Lung (tissue), 11 donors: ENCODE measurements at regions not wholly inside any gene's neighbourhood (a gene's known extent, or its start where the extent isn't known, plus 50 kb on each side); places are given as distances from the start of the nearest gene placed in this dataset.
A peak's percentile ranks its signal among the peaks of the same experiment; 100 is the strongest.

Experiments
- ATAC-seq: fragments of 200-7000 bp; cut with Tn5 transposase; one replicate; pipeline ENCODE4 v1.9.1; 2020; ENCODE audit warnings: moderate number of reproducible peaks; ENCODE audit not compliant: insufficient read depth, low FRiP score
- DNase-seq, 3 donors: peaks; one replicate each; pipeline ENCODE4 v3.0.0-alpha.2; 2013 to 2017
- H3K27ac ChIP-seq, 2 donors: one replicate each; pipeline ENCODE4 v1.5.1; 2013; ENCODE audit warnings: mild to moderate bottlenecking in 2 of 2, moderate library complexity in 2 of 2, control low read depth in 1 of 2, inconsistent platforms in 1 of 2, low read depth in 1 of 2, low read length in 1 of 2
- H3K27me3 ChIP-seq, 3 donors: one replicate each; pipeline ENCODE4 v1.5.1; 2013; ENCODE audit warnings: low read length in 2 of 3; ENCODE audit not compliant: control insufficient read depth in 3 of 3, insufficient read depth in 3 of 3
- H3K36me3 ChIP-seq, 4 donors: one replicate each; pipeline ENCODE4 v1.5.1; 2013; ENCODE audit warnings: low read length in 4 of 4, mild to moderate bottlenecking in 1 of 4, moderate library complexity in 1 of 4; ENCODE audit not compliant: control insufficient read depth in 4 of 4, insufficient read depth in 4 of 4
- H3K4me1 ChIP-seq, 5 donors: one replicate each; pipeline ENCODE4 v1.5.1; 2013; ENCODE audit warnings: low read length in 5 of 5, mild to moderate bottlenecking in 2 of 5, moderate library complexity in 1 of 5; ENCODE audit not compliant: control insufficient read depth in 5 of 5, insufficient read depth in 5 of 5
- H3K4me3 ChIP-seq: one replicate; pipeline ENCODE4 v1.5.1; 2013; ENCODE audit warnings: mild to moderate bottlenecking, control low read depth, moderate library complexity
- H3K9ac ChIP-seq, 2 donors: one replicate each; pipeline ENCODE4 v1.5.1; 2013; ENCODE audit warnings: low read length in 2 of 2, control low read depth in 1 of 2; ENCODE audit not compliant: insufficient read depth in 1 of 2
- H3K9me3 ChIP-seq, 4 donors: one replicate each; pipeline ENCODE4 v1.5.1; 2013; ENCODE audit warnings: low read length in 3 of 4, mild to moderate bottlenecking in 1 of 4, moderate library complexity in 1 of 4; ENCODE audit not compliant: control insufficient read depth in 4 of 4, insufficient read depth in 3 of 4
- CTCF ChIP-seq: IDR thresholded peaks from 2 replicates; pipeline ENCODE4 v1.5.1; 2012; ENCODE audit warnings: mild to moderate bottlenecking; ENCODE audit errors: control extremely low read depth, extremely low read depth
- WGBS, 2 donors: extraction: QIAGEN DNeasy Blood & Tissue Kit; methylation state at CpG; one replicate each; pipeline ENCODE4 v1.1.7; 2013; 5-methylcytosine and 5-hydroxymethylcytosine counted together
- donor health status: control.
- donor health status: control.
- donor health status: Bipolar disorder and iron deficiency.
- donor health status: healthy.
- donor health status: DM: yes; HTN: yes; CAD: no.

- Histone ChIP-seq H3K27me3 (no peaks in the 10 kb centered on the region), H3K9ac (no peak overlapping the region), H3K27ac (no peak overlapping the region), H3K4me1 (peaks cover 0 to 2% (median 0%) of the 10 kb centered on the region in 5 donors), H3K36me3 (no peaks in the 10 kb centered on the region), H3K9me3 (peaks cover 0 to 2% (median 0%) of the 10 kb centered on the region in 4 donors), H3K4me3 (no peak overlapping the region)
- TF ChIP-seq CTCF, result no peak
- DNase-seq (no peak), ATAC-seq (no peak)
Measured at GRCh38 chr12:47378907-47379306, 299.1 kb upstream of the AMIGO2 start.

GRCh38 chr12:47378222-47378582 is 298.4 kb upstream of the AMIGO2 start:
- H3K9ac ChIP-seq, result no peak overlapping the region
- H3K27me3 ChIP-seq, result no peaks in the 10 kb centered on the region
- H3K36me3 ChIP-seq, result no peaks in the 10 kb centered on the region
- 89 to 94% methylated on average over 3 of the region's 3 CpGs for WGBS, 2 donors
- peaks cover 0 to 2% (median 0%) of the 10 kb centered on the region in 5 donors for H3K4me1 ChIP-seq
- no peak overlapping the region for H3K4me3 ChIP-seq
- ATAC-seq (no peak), DNase-seq (no peak)
- peaks cover 0 to 2% (median 0%) of the 10 kb centered on the region in 4 donors for H3K9me3 ChIP-seq
- peak overlapping the region; percentile 26 to 45 for H3K27ac ChIP-seq
- TF ChIP-seq CTCF, result no peak

GRCh38 chr12:47377414-47378221 is 297.9 kb upstream of the AMIGO2 start:
- Histone ChIP-seq H3K4me3 (no peak overlapping the region), H3K27ac (peak overlapping the region in 1 of 2 donors; percentile 45), H3K4me1 (peaks cover 0 to 2% (median 0%) of the 10 kb centered on the region in 5 donors), H3K9me3 (peaks cover 0 to 2% (median 0%) of the 10 kb centered on the region in 4 donors), H3K27me3 (no peaks in the 10 kb centered on the region), H3K9ac (no peak overlapping the region), H3K36me3 (no peaks in the 10 kb centered on the region)
- no peak for TF ChIP-seq CTCF
- DNase-seq, result peak; percentile 54 to 70 (median 63)
- 71 to 87% methylated on average over 12 of the region's 12 CpGs for WGBS, 2 donors
- peak; percentile 69 for ATAC-seq
